HG03565 (cell line): ENCODE measurements at regions not wholly inside any gene's neighbourhood (a gene's known extent, or its start where the extent isn't known, plus 50 kb on each side); places are given as distances from the start of the nearest gene placed in this dataset.
"Not testable (repeated sequence)": the region's sequence is repeated elsewhere in the genome, so short reads cannot be mapped to it uniquely, and the experiment has no call there.

Experiments
- ATAC-seq: cut with Tn5 transposase; IDR thresholded peaks from one replicate; pipeline ENCODE4 v1.9.1; 2021; ENCODE audit warnings: mild to moderate bottlenecking, moderate library complexity; ENCODE audit not compliant: unreplicated experiment

- not testable (repeated sequence) for ATAC-seq
These were observed 2829.6 kb downstream of the RPIA start for GRCh38 chr2:91520972-91521535.

- not testable (repeated sequence) for ATAC-seq
These were observed 2830.5 kb downstream of the RPIA start for GRCh38 chr2:91521944-91522343.

DNA sequence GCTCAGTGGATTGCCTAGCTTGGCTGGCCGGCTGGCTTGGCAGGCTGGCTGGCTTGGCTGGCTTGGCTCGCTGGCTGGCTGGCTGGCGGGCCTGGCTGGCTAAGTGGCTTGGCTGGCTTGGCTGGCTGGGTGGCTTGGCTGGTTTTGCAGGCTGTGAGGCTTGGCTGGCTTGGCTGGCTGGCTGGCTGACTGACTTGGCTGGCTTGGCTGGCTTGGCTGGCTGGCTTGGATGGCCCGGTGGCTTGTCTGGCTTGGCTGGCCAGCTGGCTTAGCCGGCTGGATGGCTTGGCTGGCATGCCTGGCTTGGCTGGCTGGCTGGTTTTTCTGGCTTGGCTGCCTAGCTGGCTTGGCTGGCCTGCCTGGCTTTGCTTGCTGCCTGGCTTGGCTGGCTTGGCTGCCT lies 2831.4 kb downstream of the RPIA start:
- ATAC-seq = not testable (repeated sequence)

DNA sequence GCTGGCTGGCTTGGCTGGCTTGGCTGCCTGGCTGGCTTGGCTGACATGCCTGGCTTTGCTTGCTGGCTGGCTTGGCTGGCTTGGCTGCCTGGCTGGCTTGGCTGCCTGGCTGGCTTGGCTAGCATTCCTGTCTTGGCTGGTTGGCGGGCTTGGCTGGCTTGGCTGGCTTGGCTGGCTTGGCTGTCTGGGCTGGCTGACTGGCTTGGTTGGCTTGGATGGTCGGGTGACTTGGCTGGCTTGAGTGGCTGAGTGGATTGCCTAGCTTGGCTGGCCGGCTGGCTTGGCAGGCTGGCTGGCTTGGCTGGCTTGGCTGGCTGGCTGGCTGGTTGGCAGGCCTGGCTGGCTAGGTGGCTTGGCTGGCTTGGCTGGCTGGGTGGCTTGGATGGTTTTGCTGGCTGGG lies 2832.3 kb downstream of the RPIA start:
- not testable (repeated sequence) for ATAC-seq

GRCh38 chr2:91525587-91525986 lies 2834.1 kb downstream of the RPIA start:
- ATAC-seq = not testable (repeated sequence)

- ATAC-seq = not testable (repeated sequence)
These were observed 2834.6 kb downstream of the RPIA start for GRCh38 chr2:91526083-91526482.

GRCh38 chr2:91527056-91527455 lies 2835.6 kb downstream of the RPIA start:
- ATAC-seq = not testable (repeated sequence)

DNA sequence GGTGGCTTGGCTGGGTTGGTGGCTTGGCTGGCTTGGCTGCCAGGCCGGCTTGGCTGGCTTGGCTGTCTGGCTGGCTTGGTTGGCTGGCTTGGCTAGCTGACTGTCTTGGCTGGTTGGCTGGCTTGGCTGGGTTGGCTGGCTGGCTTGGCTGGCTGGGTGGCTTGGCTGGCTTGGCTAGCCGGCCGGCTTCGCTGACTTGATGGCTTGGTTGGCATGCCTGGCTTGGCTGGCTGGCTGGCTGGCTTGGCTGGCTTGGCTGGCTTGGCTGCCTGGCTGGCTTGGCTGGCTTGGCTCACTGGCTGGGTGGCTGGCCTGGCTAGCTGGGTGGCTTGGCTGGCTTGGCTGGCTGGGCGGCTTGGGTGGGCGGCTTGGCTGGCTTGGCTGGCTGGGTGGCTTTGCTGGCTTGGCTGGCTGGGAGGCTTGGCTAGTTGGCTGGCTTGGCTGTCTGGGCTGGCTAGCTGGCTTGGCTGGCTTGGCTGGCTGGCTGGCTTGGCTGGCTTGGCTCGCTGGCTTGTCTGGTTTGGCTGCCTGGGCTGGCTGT lies 2836.1 kb downstream of the RPIA start:
- not testable (repeated sequence) for ATAC-seq

DNA sequence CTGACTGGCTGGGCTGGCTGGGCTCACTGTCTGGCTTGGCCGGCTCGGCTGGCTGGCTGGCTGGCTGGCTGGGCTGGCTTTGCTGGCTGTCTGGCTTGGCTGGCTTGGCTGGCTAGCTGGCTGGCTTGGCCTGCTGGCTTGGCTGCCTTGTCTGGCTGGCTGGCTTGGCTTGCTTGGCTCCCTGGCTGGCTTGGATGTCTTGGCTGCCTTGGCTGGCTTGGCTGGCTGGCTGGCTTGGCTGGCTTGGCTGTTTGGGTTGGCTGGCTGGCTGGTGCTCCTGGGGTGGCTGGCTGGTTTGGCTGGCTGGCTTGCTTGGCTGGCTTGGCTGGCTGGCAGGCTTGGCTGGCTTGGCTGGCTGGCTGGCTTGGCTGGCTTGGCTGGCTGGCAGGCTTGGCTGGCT lies 2836.9 kb downstream of the RPIA start:
- ATAC-seq = not testable (repeated sequence)

GRCh38 chr2:91536109-91536508 lies 2844.6 kb downstream of the RPIA start:
- ATAC-seq = not testable (repeated sequence)

GRCh38 chr2:91536549-91537263 lies 2845.2 kb downstream of the RPIA start:
- not testable (repeated sequence) for ATAC-seq

DNA sequence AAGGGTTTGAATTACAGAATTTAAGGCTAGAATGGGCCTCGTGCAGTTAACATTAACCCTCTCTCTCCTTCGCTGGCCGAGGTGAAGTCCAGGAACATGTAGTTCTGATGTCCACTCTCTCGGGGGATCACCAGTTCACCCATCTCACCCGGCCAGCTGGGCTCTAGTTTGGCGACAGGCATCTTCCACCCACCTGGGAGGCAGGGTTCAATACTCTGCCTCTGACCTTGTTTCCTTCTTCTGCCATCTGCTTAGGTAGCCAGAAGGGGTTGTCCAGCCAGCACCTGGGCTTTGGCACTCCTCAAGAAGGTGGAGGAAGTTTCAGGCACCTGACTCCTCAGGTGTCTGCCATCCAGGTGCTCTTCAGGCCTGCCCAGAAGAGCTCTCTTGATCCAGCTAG lies 2857.8 kb downstream of the RPIA start:
- not testable (repeated sequence) for ATAC-seq

DNA sequence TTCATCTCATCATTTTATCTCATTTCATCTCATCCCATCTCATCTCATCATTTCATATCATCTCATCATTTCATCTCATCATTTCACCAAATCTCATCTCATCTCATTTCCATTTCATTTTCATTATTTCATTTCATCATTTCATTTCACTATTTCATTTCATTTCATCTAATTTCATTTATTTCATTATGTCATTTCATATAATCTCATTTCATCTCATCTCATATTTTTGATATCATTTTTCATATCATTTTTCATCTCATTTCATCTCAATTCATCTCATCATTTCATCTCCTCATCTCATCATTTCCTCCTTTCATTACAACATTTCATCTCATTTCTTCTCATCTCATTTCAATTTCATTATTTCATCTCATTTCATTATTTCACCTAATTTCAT lies 2866.8 kb downstream of the RPIA start:
- ATAC-seq = not testable (repeated sequence)

DNA sequence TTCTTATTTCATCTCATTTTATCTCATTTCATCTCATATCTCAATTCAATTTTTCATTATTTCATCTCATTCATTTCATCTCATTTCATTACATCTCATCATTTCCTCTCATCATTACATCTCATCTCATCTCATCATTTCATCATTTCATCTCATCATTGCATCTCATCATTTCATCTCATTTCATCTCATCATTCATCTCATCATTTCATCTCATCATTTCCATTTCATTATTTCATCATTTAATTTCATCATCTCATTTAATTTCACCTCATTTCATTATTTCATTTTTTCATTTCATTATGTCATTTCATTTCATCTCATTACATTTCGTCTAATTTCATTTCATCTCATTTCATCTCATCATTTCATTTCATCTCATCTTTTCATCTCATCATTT lies 2867.8 kb downstream of the RPIA start:
- ATAC-seq = not testable (repeated sequence)

GRCh38 chr2:91559886-91560614 lies 2868.6 kb downstream of the RPIA start:
- not testable (repeated sequence) for ATAC-seq

DNA sequence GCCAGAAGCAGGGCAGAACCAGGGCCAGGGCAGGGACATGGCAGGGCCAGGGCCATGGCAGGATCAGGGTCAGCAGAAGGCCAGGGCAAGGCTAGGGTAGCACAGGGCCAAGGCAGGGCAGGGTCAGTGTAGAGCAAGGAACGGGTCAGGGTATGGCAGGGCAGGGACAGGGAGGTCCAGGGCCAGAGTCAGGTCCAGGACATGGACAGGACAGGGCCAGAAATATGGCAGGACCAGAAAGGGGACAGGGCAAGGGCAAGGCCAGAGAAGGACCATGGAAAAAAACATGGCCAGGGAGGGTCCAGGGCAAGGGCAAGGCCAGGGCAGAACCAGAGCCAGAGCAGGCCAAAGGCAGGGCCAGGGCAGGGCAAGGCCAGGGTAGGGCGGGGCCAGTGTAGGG lies 2870.7 kb downstream of the RPIA start:
- not testable (repeated sequence) for ATAC-seq

DNA sequence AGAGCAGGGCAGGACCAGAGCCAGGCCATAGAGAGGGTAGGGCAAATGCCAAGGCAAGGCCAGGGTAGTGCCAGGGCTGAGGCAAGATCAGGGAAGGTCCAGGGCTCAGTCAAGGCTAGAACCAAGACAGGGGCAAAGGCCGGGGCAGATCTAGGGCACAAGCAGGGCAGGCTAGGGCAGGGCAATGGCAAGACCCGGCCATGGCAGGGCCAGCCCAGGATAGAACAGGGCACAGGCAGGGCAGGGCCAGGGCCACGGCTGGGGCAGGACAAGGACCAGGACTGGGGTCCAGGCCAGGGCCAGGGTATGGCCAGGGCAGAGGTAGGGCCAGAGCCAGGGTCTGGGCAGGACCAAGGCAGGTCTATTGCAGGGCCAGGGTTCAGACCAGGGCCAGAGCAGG lies 2873.2 kb downstream of the RPIA start:
- ATAC-seq = not testable (repeated sequence)

DNA sequence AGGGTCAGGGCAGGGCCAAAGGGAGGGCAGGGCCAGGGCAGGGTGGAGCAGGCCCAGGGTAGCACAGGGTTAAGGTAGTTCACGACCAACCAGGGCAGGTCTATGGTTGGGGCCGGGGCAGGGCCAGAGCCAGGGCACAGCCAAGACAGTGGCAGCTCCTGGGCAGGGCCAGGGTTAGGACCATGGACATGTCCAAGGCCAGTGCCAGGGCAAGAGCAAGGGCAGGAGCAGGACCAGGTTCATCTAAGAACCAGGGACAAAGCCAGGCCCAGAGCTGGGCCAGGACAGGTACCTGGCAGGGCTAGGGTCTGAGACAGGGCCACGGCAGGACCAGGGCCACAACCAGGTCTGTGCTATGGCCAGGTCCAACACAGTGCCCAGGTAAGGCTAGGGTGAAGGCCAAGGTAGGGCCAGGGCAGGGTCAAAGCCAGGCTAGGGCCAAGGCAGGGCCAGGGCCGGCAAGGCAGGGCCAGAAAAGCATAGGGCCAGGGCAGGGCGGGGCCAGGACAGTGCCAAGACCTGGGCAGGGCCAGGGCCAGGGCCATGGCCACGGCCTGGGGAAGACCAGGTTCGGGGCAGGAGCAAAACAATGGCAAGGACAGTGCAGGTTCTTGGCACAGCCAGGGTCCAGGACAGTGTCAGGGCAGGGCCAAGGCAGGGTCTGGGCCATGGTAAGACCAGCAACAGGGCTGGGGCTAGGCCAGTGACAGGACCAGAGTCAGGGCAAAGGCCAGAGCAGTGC lies 2874.4 kb downstream of the RPIA start:
- ATAC-seq = not testable (repeated sequence)

GRCh38 chr2:91566611-91567010 lies 2875.1 kb downstream of the RPIA start:
- ATAC-seq = not testable (repeated sequence)

DNA sequence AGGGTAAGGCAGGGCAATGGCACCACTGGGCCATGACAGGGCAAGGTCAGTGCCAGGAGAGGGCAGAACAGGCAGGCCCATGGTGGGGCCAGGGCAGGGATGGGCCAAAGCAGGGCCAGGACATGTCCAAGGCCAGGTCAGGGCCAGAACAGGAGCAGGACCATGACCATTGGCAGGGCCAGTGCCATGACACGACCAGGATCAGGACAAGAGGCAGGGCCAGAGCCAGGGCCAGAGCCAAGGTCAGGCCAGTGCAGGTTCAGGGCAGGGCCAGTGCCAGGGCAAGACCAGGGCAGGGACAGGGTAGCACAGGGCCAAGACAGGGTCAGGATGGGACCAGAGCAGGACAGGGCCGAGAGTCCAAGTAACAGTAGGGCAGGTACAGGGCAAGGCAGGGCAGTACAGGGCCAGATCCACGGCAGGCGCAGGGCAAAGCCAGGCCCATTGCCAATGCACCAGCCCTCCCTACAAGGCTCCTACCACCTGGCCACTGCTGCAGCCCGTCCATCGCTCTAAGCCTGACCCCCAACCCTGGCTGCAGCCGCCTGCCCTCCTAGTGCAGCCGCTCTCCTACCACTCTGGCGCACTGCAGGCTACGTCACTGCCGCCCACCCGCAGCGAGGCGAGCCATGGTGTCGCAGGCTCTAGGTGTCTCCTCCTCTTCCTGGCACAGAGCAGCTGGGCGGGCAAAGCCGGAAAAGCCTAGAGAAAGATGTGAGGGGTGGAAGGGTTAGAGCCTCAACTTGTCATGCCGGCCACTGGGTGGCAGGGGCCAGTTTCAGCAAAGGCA lies 2876.3 kb downstream of the RPIA start:
- ATAC-seq = not testable (repeated sequence)
